HTR-8/SVneo (cell line): ENCODE measurements at regions not wholly inside any gene's neighbourhood (a gene's known extent, or its start where the extent isn't known, plus 50 kb on each side); places are given as distances from the start of the nearest gene placed in this dataset.
"Not testable (repeated sequence)": the region's sequence is repeated elsewhere in the genome, so short reads cannot be mapped to it uniquely, and the experiment has no call there.

Experiments used
- DNase-seq: peaks from one replicate; pipeline ENCODE4 v3.0.0; 2011; ENCODE audit warnings: low spot score, mixed read lengths; ENCODE audit not compliant: insufficient read length
- FAIRE-seq: peaks from 2 replicates; lab custom pipeline; 2011; peaks lifted over from hg19 to GRCh38; lab: Jason Lieb, UNC

- FAIRE-seq, DNase-seq: not testable (repeated sequence)
Observed at GRCh38 chr14:25814622-25815021, 764.7 kb upstream of the STXBP6 start.

DNA sequence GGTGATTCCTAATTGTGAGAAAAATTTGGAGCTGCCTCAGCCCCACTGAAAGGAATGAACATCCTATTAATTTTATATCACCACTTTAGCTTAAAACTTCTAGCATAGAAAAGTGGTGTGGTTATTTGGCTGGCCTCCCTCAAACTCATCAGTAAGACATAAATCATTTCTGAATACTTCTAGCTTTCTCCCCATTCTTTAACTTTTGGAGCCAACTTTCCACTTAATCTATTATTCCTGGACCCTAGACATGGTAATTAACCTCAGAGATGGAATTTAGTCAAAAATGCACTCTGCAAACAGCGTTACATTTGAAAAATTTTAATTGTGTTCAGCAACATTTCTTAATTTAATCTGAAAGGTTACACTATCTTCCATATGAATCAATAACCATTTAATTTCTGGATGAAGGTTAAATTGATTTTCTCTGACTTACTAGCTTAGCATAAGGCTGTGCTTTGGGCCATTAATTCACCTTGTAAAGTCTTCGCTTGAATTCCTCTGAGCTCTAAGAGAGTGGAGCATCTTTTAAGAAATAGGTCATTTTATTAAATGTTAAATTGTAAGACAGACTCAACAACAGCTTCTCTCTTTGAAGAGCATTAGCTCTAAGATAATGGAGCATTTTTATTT lies 753.6 kb upstream of the STXBP6 start:
- DNase-seq (no peak), FAIRE-seq (no peak)

- DNase-seq (no peak), FAIRE-seq (no peak)
Observed at GRCh38 chr14:25800841-25801240, 750.9 kb upstream of the STXBP6 start.

GRCh38 chr14:25788252-25788651 lies 738.3 kb upstream of the STXBP6 start:
- no peak for FAIRE-seq

DNA sequence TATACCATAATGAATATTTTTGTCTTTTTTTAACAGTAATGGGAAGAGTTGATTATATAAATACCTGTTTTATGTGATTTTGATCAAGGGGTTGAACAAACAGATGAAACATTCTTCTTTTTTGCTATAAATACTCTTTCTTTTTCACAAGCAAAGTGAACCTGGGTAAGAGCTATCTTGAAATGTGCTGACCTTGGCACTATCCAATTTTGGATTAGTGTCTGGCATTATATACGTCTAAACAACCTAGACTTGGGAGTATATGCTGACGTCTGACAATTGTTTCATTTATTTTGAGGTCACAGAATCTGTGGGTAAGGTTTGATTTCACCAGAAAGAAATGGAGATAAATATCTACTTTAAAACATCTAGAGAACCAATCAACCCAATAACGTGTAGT lies 716.0 kb upstream of the STXBP6 start:
- DNase-seq: no peak
- FAIRE-seq: no peak

More at GRCh38 chr14:25788252-25788651, 738.3 kb upstream of the STXBP6 start:
- no peak for DNase-seq

- no peak for DNase-seq
- FAIRE-seq: no peak
Observed at GRCh38 chr14:25759920-25760655, 710.1 kb upstream of the STXBP6 start.

- no peak for FAIRE-seq
Observed at GRCh38 chr14:25759256-25759655, 709.3 kb upstream of the STXBP6 start.

DNA sequence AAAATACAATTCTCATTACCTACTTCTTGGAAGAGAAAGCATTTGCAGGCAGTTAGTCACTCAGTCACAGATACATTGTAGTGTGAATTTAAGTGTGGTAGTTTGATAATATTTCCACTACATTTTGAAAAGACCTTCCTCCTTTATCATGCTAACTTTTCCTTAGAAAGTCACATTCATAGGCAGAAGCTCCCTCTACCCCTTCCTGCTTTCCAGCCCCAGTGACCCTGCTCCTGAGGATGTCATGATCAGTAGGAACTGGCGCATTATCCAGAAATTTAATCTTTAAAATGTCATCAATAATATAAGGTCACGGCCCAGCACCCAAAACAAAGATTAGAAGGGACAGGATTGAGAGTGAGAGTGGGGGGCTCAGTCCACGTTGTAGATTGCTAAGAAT lies 707.4 kb upstream of the STXBP6 start:
- DNase-seq (no peak), FAIRE-seq (no peak)

More at GRCh38 chr14:25759256-25759655, 709.3 kb upstream of the STXBP6 start:
- DNase-seq: no peak

GRCh38 chr14:25756876-25757275 lies 706.9 kb upstream of the STXBP6 start:
- DNase-seq (no peak), FAIRE-seq (no peak)

GRCh38 chr14:25753130-25753529 lies 703.2 kb upstream of the STXBP6 start:
- FAIRE-seq (no peak), DNase-seq (no peak)

DNA sequence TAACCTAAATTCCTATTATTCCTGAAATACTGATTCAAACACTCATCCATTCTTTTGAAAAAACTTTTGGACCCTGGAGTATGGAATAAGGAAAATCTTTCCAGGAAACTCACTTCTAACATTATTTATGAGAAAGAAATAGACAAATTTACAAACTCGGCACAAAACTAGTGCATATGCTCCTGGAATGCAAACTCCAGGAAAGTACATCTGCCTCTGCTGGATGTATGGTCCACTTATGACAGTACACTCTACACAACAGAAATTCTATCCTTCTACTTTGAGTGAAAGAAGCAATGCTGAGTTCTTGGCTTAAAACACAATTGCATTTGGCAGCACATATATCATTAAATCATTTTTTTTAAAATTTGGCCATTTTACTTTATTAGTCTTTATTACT lies 700.5 kb upstream of the STXBP6 start:
- no peak for DNase-seq

More for the DNA sequence above, 700.5 kb upstream of the STXBP6 start:
- no peak for FAIRE-seq
